CD4-positive, CD25-positive, alpha-beta regulatory T cell (primary cell): ENCODE measurements at regions not wholly inside any gene's neighbourhood (a gene's known extent, or its start where the extent isn't known, plus 50 kb on each side); places are given as distances from the start of the nearest gene placed in this dataset.

Source experiments
- ATAC-seq, 2 donors: fragments of 150-1000 bp; cut with Tn5 transposase; one replicate each; pipeline ENCODE4 v1.10.0; 2021; ENCODE audit warnings: low read depth in 2 of 2, moderate number of reproducible peaks in 2 of 2, moderate library complexity in 1 of 2
- DNase-seq, 3 donors: peaks; one replicate each; pipeline versions ENCODE4 v3.0.0 to v3.0.0-alpha.2; 2012 to 2022; ENCODE audit warnings: mixed read lengths in 1 of 3
- H3K27ac ChIP-seq: one replicate; pipeline ENCODE4 v1.7.0; 2013; ENCODE audit warnings: mild to moderate bottlenecking, low read length; ENCODE audit not compliant: insufficient read depth, poor library complexity, severe bottlenecking
- H3K27me3 ChIP-seq: one replicate; pipeline ENCODE4 v1.7.0; 2013; ENCODE audit warnings: low read length; ENCODE audit not compliant: control insufficient read depth, insufficient read depth
- H3K36me3 ChIP-seq: one replicate; pipeline ENCODE4 v1.7.0; 2013; ENCODE audit warnings: mild to moderate bottlenecking, low read length, moderate library complexity; ENCODE audit not compliant: control insufficient read depth, insufficient read depth
- H3K4me1 ChIP-seq: 2 replicates; pipeline ENCODE4 v1.7.0; 2013; ENCODE audit warnings: mild to moderate bottlenecking, low read length; ENCODE audit not compliant: insufficient read depth, control insufficient read depth, poor library complexity, severe bottlenecking
- H3K4me3 ChIP-seq: one replicate; pipeline ENCODE4 v1.7.0; 2013; ENCODE audit warnings: low read depth, mild to moderate bottlenecking, low read length, moderate library complexity
- H3K9me3 ChIP-seq, 2 experiments: 1 replicate in 1 of 2; 2 replicates in 1 of 2; pipeline ENCODE4 v1.7.0; 2013; ENCODE audit warnings: low read length in 2 of 2, mild to moderate bottlenecking in 1 of 2, moderate library complexity in 1 of 2; ENCODE audit not compliant: control insufficient read depth in 2 of 2
- H3K27ac Mint-ChIP-seq, 3 donors: one replicate each; pipeline ENCODE4 v1.8.0; 2020 to 2022; ENCODE audit warnings: mild to moderate bottlenecking in 3 of 3, mixed read lengths in 3 of 3, moderate library complexity in 2 of 3
- H3K27me3 Mint-ChIP-seq: one replicate; pipeline ENCODE4 v1.8.0; 2022; ENCODE audit warnings: mild to moderate bottlenecking, mixed read lengths
- H3K36me3 Mint-ChIP-seq: one replicate; pipeline ENCODE4 v1.8.0; 2020; ENCODE audit warnings: mixed read lengths
- H3K4me1 Mint-ChIP-seq, 4 donors: one replicate each; pipeline ENCODE4 v1.8.0; 2020 to 2022; ENCODE audit warnings: mixed read lengths in 4 of 4, mild to moderate bottlenecking in 1 of 4
- H3K4me3 Mint-ChIP-seq, 4 donors: one replicate each; pipeline ENCODE4 v1.8.0; 2020 to 2022; ENCODE audit warnings: mild to moderate bottlenecking in 4 of 4, mixed read lengths in 4 of 4, moderate library complexity in 3 of 4
- H3K9me3 Mint-ChIP-seq, 7 donors: one replicate each; pipeline ENCODE4 v1.8.0; 2020 to 2022; ENCODE audit warnings: mixed read lengths in 7 of 7, mild to moderate bottlenecking in 3 of 7, moderate library complexity in 2 of 7

- no peaks in the 10 kb centered on the region for H3K27me3 Mint-ChIP-seq
- H3K9me3 Mint-ChIP-seq, result peaks cover 0 to 3% (median 0%) of the 10 kb centered on the region in 7 donors
- Histone ChIP-seq H3K27ac (no peak overlapping the region), H3K4me3 (no peak overlapping the region), H3K36me3 (no peaks in the 10 kb centered on the region), H3K27me3 (no peaks in the 10 kb centered on the region), H3K4me1 (no peaks in the 10 kb centered on the region), H3K9me3 (no peaks in the 10 kb centered on the region)
- H3K36me3 Mint-ChIP-seq, result no peaks in the 10 kb centered on the region
- no peak overlapping the region for H3K27ac Mint-ChIP-seq
- ATAC-seq, result no peak
- no peak overlapping the region for H3K4me3 Mint-ChIP-seq
- H3K4me1 Mint-ChIP-seq, result no peaks in the 10 kb centered on the region
- DNase-seq, result no peak
These were observed 180.2 kb upstream of the SMC2 start for GRCh38 chr9:103913899-103914298.

GRCh38 chr9:103919605-103920209 is 174.4 kb upstream of the SMC2 start:
- DNase-seq (no peak), ATAC-seq (no peak)
- peaks cover 0 to 5% (median 0%) of the 10 kb centered on the region in 7 donors for H3K9me3 Mint-ChIP-seq
- H3K4me3 ChIP-seq, result no peak overlapping the region
- H3K36me3 ChIP-seq, result no peaks in the 10 kb centered on the region
- no peaks in the 10 kb centered on the region for H3K4me1 ChIP-seq
- no peaks in the 10 kb centered on the region for H3K9me3 ChIP-seq
- no peak overlapping the region for H3K27ac Mint-ChIP-seq
- no peaks in the 10 kb centered on the region for H3K27me3 Mint-ChIP-seq
- H3K4me1 Mint-ChIP-seq, result no peaks in the 10 kb centered on the region
- H3K36me3 Mint-ChIP-seq, result no peaks in the 10 kb centered on the region
- H3K27me3 ChIP-seq, result no peaks in the 10 kb centered on the region
- no peak overlapping the region for H3K4me3 Mint-ChIP-seq
- H3K27ac ChIP-seq, result no peak overlapping the region

- H3K4me1 Mint-ChIP-seq, result no peaks in the 10 kb centered on the region
- no peak for DNase-seq
- H3K9me3 ChIP-seq, result no peaks in the 10 kb centered on the region
- H3K4me3 Mint-ChIP-seq, result no peak overlapping the region
- peaks cover 0 to 1% (median 0%) of the 10 kb centered on the region in 7 donors for H3K9me3 Mint-ChIP-seq
- no peak overlapping the region for H3K27ac Mint-ChIP-seq
- no peaks in the 10 kb centered on the region for H3K4me1 ChIP-seq
- no peaks in the 10 kb centered on the region for H3K27me3 Mint-ChIP-seq
- H3K27ac ChIP-seq, result no peak overlapping the region
- H3K36me3 ChIP-seq, result no peaks in the 10 kb centered on the region
- no peak for ATAC-seq
- no peak overlapping the region for H3K4me3 ChIP-seq
- H3K27me3 ChIP-seq, result no peaks in the 10 kb centered on the region
- no peaks in the 10 kb centered on the region for H3K36me3 Mint-ChIP-seq
These were observed 165.7 kb upstream of the SMC2 start for GRCh38 chr9:103928442-103928841.

- no peak for ATAC-seq
These were observed 153.0 kb upstream of the SMC2 start for GRCh38 chr9:103941104-103941503.

GRCh38 chr9:103942200-103942599 is 151.9 kb upstream of the SMC2 start:
- ATAC-seq, result no peak
- peaks cover 0 to 4% (median 0%) of the 10 kb centered on the region in 7 donors for H3K9me3 Mint-ChIP-seq
- Histone ChIP-seq H3K4me3 (no peak overlapping the region), H3K4me1 (no peaks in the 10 kb centered on the region), H3K9me3 (no peaks in the 10 kb centered on the region), H3K27me3 (no peaks in the 10 kb centered on the region), H3K36me3 (no peaks in the 10 kb centered on the region), H3K27ac (no peak overlapping the region)
- H3K36me3 Mint-ChIP-seq, result no peaks in the 10 kb centered on the region
- no peak overlapping the region for H3K27ac Mint-ChIP-seq
- no peak for DNase-seq
- H3K4me1 Mint-ChIP-seq, result no peaks in the 10 kb centered on the region
- H3K27me3 Mint-ChIP-seq, result no peaks in the 10 kb centered on the region
- H3K4me3 Mint-ChIP-seq, result no peak overlapping the region

More at GRCh38 chr9:103941104-103941503, 153.0 kb upstream of the SMC2 start:
- no peak overlapping the region for H3K4me3 Mint-ChIP-seq
- Histone ChIP-seq H3K27me3 (no peaks in the 10 kb centered on the region), H3K36me3 (no peaks in the 10 kb centered on the region), H3K27ac (no peak overlapping the region), H3K4me3 (no peak overlapping the region), H3K9me3 (no peaks in the 10 kb centered on the region), H3K4me1 (no peaks in the 10 kb centered on the region)
- H3K27ac Mint-ChIP-seq, result no peak overlapping the region
- peaks cover 0 to 4% (median 0%) of the 10 kb centered on the region in 7 donors for H3K9me3 Mint-ChIP-seq
- DNase-seq, result no peak
- no peaks in the 10 kb centered on the region for H3K36me3 Mint-ChIP-seq
- H3K27me3 Mint-ChIP-seq, result no peaks in the 10 kb centered on the region
- no peaks in the 10 kb centered on the region for H3K4me1 Mint-ChIP-seq

- no peak overlapping the region for H3K27ac ChIP-seq
- Mint-ChIP-seq H3K4me1 (no peaks in the 10 kb centered on the region), H3K36me3 (no peaks in the 10 kb centered on the region), H3K9me3 (peaks cover 0 to 4% (median 0%) of the 10 kb centered on the region in 7 donors), H3K27ac (no peak overlapping the region), H3K27me3 (no peaks in the 10 kb centered on the region), H3K4me3 (no peak overlapping the region)
- H3K36me3 ChIP-seq, result no peaks in the 10 kb centered on the region
- no peaks in the 10 kb centered on the region for H3K27me3 ChIP-seq
- DNase-seq (no peak), ATAC-seq (no peak)
- no peak overlapping the region for H3K4me3 ChIP-seq
- no peaks in the 10 kb centered on the region for H3K9me3 ChIP-seq
- no peaks in the 10 kb centered on the region for H3K4me1 ChIP-seq
These were observed 151.5 kb upstream of the SMC2 start for GRCh38 chr9:103942651-103943050.

GRCh38 chr9:103949096-103949495 is 145.0 kb upstream of the SMC2 start:
- DNase-seq (no peak), ATAC-seq (no peak)
- H3K27ac ChIP-seq, result no peak overlapping the region
- H3K9me3 Mint-ChIP-seq, result peaks cover 0 to 4% (median 0%) of the 10 kb centered on the region in 7 donors
- no peak overlapping the region for H3K27ac Mint-ChIP-seq
- no peaks in the 10 kb centered on the region for H3K4me1 Mint-ChIP-seq
- H3K36me3 ChIP-seq, result no peaks in the 10 kb centered on the region
- no peaks in the 10 kb centered on the region for H3K27me3 Mint-ChIP-seq
- no peaks in the 10 kb centered on the region for H3K9me3 ChIP-seq
- H3K4me1 ChIP-seq, result no peaks in the 10 kb centered on the region
- no peak overlapping the region for H3K4me3 Mint-ChIP-seq
- H3K36me3 Mint-ChIP-seq, result no peaks in the 10 kb centered on the region
- H3K27me3 ChIP-seq, result no peaks in the 10 kb centered on the region
- no peak overlapping the region for H3K4me3 ChIP-seq

GRCh38 chr9:103977163-103977562 is 116.9 kb upstream of the SMC2 start:
- no peak for ATAC-seq
- no peaks in the 10 kb centered on the region for H3K27me3 ChIP-seq
- no peaks in the 10 kb centered on the region for H3K4me1 ChIP-seq
- Mint-ChIP-seq H3K4me1 (peaks cover 0 to 4% (median 0%) of the 10 kb centered on the region in 4 donors), H3K36me3 (no peaks in the 10 kb centered on the region), H3K27me3 (no peaks in the 10 kb centered on the region), H3K27ac (no peak overlapping the region), H3K9me3 (peaks cover 0 to 2% (median 0%) of the 10 kb centered on the region in 7 donors), H3K4me3 (no peak overlapping the region)
- no peaks in the 10 kb centered on the region for H3K9me3 ChIP-seq
- H3K4me3 ChIP-seq, result no peak overlapping the region
- H3K36me3 ChIP-seq, result no peaks in the 10 kb centered on the region
- H3K27ac ChIP-seq, result no peak overlapping the region
- no peak for DNase-seq
